Astrocyte of the spinal cord (primary cell): ENCODE measurements at regions not wholly inside any gene's neighbourhood (a gene's known extent, or its start where the extent isn't known, plus 50 kb on each side); places are given as distances from the start of the nearest gene placed in this dataset.

Experiments used
- DNase-seq: peaks from one replicate; pipeline ENCODE4 v3.0.0; 2011; ENCODE audit warnings: low read depth, low spot score
- H3K4me3 ChIP-seq: 2 replicates; pipeline ENCODE4 v1.5.1; 2011; ENCODE audit warnings: low read depth, mild to moderate bottlenecking, low read length, moderate library complexity
- CTCF ChIP-seq: IDR thresholded peaks from 2 replicates; pipeline ENCODE4 v1.5.1; 2012; ENCODE audit warnings: low read depth, mild to moderate bottlenecking, low read length, inconsistent platforms
- in situ Hi-C: cut with HindIII; loops from 2 replicates; pipeline ENCODE4 v1.10.0; 2017; ENCODE audit warnings: low sequenced_read_pairs

GRCh38 chr22:27348634-27349033 lies 452.9 kb downstream of the MN1 start:
- H3K4me3 ChIP-seq: no peak overlapping the region
- no peak for DNase-seq
- TF ChIP-seq CTCF: no peak
- in situ Hi-C loops: no loop called here

GRCh38 chr22:27349456-27349855 lies 452.1 kb downstream of the MN1 start:
- no peak for TF ChIP-seq CTCF
- in situ Hi-C loops: no loop called here
- DNase-seq: peak; percentile 30
- H3K4me3 ChIP-seq: no peak overlapping the region

GRCh38 chr22:27350306-27350705 lies 451.2 kb downstream of the MN1 start:
- DNase-seq: no peak
- in situ Hi-C loops: no loop called here
- TF ChIP-seq CTCF: no peak
- no peak overlapping the region for H3K4me3 ChIP-seq

- DNase-seq: no peak
- TF ChIP-seq CTCF: no peak
- no peak overlapping the region for H3K4me3 ChIP-seq
- in situ Hi-C loops: no loop called here
These were observed 449.1 kb downstream of the MN1 start for GRCh38 chr22:27352426-27352825.

- H3K4me3 ChIP-seq: no peak overlapping the region
- in situ Hi-C loops: no loop called here
- TF ChIP-seq CTCF: no peak
- no peak for DNase-seq
These were observed 443.3 kb downstream of the MN1 start for GRCh38 chr22:27358096-27358870.

- DNase-seq: no peak
- no peak overlapping the region for H3K4me3 ChIP-seq
- in situ Hi-C loops: no loop called here
- TF ChIP-seq CTCF: no peak
These were observed 431.3 kb downstream of the MN1 start for GRCh38 chr22:27370269-27370668.

GRCh38 chr22:27370987-27371386 lies 430.6 kb downstream of the MN1 start:
- no peak for TF ChIP-seq CTCF
- in situ Hi-C loops: no loop called here
- no peak overlapping the region for H3K4me3 ChIP-seq
- DNase-seq: no peak
